COLO668 (cell line): ENCODE measurements at regions not wholly inside any gene's neighbourhood (a gene's known extent, or its start where the extent isn't known, plus 50 kb on each side); places are given as distances from the start of the nearest gene placed in this dataset.
"Not testable (repeated sequence)": the region's sequence is repeated elsewhere in the genome, so short reads cannot be mapped to it uniquely, and the experiment has no call there.

Experiments
- DNase-seq: peaks from one replicate; lab custom pipeline; 2025; ENCODE audit not compliant: unreplicated experiment; lab: John Stamatoyannopoulos, UW

- no peak for DNase-seq
Measured at GRCh38 chr11:80733361-80733760, 1292.5 kb upstream of the TENM4 start.

DNA sequence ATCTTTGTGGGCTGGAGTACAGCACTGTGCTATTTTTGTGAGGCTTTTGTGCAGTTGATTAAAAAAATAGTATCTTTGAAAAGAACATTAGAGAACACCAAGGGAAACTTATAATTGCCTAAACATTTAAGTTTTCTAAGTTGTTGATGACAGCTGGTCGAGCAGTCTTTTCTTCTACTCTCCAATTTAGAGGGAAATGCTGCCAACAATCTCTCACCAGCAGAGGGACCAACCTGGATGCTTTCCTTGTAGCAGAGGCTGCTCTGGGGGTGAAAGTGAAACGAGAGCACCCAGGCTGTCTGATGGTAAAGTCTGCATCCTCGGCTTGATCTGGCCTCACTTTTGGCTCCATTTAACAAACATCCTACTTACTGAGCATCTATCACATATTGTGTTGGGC, 1286.5 kb upstream of the TENM4 start:
- DNase-seq: no peak

GRCh38 chr11:80726236-80726635, 1285.4 kb upstream of the TENM4 start:
- DNase-seq: no peak

GRCh38 chr11:80724366-80724765, 1283.5 kb upstream of the TENM4 start:
- DNase-seq: no peak

DNA sequence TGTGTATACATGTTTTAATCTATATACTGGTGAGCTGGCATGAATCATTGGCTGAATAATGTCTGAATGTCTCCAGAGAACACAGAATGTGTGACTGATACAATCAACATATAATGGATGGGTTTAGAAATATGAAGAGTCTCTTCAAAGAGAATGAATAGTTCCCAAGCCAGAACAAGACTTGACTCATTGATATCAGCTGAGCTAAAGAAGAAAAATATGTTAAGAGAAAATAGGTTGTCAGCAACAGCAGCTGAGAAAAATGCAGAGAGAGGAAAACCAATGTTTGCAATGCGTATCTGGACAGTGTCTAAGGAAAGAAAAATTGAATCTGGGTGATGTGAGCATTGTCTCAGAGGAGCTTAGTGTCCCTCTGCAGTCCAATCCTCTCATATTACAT, 1281.8 kb upstream of the TENM4 start:
- DNase-seq: no peak

GRCh38 chr11:80720295-80720694, 1279.5 kb upstream of the TENM4 start:
- no peak for DNase-seq

GRCh38 chr11:80719292-80719646, 1278.4 kb upstream of the TENM4 start:
- DNase-seq: no peak

DNA sequence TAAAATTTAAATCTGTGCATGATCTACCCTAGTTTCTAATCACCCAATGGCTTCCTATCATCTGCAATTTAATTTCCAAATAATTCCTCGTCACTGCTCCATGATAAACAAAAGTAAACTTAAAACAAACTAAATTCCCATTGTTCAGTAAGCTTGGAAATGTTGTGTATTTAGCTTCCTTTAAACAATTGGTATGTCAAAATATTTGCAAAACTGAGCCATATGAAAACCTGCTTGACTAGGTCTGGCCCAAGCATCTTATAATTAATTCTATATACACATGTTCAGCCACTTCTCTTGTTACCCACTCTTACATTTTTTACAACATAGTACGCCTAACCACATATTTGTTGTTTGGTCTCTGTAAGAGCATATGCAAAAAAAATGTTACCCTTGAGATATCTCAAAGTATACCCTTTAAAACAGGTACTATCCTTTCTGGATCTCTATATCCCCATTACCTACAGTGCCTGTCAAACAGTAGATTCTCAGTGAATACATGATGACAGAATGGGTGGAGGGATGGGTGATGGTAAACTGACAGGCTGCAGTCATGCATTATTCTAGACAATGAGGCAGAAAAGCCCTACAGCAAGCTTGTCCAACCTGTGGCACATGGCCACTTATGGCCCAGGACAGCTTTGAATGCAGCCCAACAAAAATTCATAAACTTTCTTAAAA, 1277.9 kb upstream of the TENM4 start:
- no peak for DNase-seq

- no peak for DNase-seq
Measured at GRCh38 chr11:80702264-80702663, 1261.4 kb upstream of the TENM4 start.

GRCh38 chr11:80700386-80700785, 1259.6 kb upstream of the TENM4 start:
- no peak for DNase-seq

- DNase-seq: not testable (repeated sequence)
Measured at GRCh38 chr11:80699406-80700177, 1258.8 kb upstream of the TENM4 start.

DNA sequence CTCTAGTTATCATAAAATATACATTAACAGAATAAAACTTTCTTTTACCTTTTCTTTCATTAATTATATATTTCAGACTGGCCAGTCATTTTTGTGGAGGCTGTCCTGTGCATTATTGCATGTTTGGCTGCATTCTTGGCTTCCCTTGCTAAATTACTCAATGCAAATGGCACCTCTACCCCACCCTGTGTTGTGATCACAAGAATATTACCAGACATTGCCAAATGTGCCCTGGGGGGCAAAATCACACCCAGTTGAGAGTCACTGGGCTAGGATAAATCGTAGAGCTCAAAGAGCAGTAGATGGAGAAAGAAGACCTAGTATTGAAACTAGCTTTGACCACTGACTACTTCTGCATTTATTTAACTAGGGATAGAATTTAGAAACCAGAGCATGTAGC, 1257.8 kb upstream of the TENM4 start:
- no peak for DNase-seq

DNA sequence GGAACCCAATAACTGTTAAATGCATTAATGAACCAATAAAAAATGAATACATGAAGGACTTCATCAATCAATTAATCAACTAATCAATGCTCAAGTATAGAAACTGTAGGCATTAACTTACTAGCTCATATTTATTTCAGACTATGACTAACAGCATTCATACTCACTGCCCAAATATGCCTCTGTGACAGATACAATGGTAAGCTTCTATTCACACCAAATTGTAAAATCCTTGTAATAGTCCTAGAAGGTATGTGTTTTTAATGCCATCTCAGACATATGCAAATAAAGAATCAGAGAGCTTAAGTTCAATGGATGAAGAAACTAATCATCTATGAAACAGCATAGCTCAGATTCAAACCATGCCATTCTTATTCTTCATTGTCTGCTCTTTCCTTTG, 1253.6 kb upstream of the TENM4 start:
- DNase-seq: no peak

DNA sequence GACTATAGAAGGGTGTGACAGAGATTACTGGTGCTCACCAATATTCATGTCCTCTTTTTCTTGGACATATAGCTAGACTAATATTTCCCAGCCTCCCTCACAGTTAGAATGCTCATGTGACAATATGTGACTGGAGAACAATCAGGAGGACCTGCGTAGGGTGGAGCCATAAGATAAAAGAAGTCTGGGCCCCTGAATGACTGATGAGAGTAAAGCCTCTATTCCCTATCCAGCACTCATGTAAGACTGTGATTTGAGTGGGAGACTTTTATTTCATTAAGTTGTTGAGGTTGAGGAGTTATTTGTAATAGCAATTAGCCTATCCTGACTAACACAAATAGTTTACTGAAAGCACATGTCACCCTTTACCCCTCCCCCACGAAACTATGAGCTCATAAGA, 1247.1 kb upstream of the TENM4 start:
- DNase-seq: no peak

DNA sequence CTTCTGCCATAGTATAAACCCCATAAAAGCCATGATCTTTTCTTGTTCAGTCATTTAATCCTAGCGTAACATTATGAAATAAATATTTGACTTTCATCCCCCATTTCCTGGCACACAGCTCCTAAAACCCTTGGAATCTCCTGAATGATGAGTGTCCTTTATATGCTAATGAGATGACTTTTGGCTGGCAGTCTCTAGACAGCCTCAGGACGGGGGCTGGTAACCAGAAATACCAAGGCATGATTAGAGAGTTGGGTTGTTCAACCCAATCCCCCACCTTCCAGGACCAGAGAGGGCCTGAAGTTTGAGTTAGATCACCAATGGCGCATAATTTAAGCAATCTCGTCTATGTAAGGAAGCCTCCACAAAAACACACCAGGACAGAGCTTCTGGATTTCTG, 1246.1 kb upstream of the TENM4 start:
- DNase-seq: no peak

DNA sequence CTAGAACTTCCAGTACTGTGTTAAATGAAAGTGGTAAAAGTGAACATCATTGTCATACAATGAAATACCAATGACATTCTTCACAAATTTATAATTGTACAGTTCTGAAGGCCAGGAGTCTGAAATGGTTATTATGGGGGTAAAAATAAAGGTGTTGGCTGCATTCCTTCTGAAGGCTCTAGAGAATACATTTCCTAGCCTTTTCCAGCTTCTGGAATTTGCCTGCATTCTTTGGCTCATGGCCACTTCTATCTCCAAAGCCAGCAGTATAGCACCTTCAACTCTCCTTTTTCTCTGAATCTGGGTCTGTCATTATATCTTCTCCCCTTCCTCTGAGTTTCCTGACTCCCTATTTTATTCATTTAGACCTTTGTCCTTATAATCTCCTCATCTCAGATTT, 1232.7 kb upstream of the TENM4 start:
- DNase-seq: no peak

- DNase-seq: no peak
Measured at GRCh38 chr11:80669620-80670019, 1228.8 kb upstream of the TENM4 start.

DNA sequence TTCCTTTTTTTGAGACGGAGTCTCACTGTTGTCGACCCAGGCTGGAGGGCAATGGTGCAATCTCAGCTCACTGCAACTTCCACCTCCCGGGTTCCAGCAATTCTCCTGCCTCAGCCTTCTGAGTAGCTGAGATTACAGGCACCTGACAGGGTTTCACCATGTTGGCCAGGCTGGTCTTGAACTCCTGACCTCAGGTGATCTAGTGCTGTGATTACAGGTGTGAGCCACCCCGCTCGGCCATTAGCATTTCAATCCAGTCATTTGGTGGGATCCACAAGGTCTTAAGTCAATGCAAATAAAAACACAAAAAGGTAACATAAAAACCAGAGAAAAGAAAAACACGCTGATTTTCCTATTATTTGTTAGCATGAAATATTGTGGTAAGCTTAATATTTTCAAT, 1227.2 kb upstream of the TENM4 start:
- no peak for DNase-seq

DNA sequence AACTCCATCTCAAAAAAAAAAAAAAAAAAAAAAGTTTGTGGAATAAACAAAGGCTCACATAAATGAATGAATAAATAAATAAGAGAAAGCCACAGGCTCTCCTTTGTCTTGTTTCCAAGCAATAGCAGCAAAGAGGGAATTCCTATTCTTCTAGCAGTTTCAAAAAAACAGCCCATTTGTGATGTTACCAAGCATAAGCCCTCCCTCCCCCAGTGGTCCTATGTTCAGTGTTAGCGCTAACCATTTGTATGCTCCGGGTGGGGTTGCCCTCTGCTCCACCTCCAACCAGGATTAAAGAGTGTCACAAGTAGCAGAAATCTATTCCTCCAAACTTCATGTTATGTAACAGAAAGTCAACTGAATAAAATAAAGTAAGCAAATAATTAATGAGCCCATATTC, 1215.0 kb upstream of the TENM4 start:
- no peak for DNase-seq

GRCh38 chr11:80650966-80651365, 1210.1 kb upstream of the TENM4 start:
- no peak for DNase-seq

DNA sequence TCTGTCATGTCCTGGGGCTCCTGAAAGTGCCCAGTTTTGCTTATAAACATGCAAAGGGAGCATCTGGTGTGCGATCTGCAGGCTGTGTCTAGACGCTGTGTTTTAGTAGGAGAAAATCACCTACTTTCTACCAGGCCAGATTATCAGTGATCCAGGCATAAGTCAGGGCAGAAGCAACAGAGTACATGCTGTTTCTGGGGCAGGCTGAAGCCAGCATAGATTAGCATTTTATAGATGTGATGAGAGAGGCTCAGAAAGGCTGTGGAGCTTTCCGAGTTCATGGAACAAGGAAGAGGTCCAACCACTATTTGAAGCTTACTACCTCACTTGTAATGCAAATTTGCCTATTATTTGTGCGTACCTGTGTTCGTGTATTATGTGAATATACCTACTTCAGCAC, 1208.4 kb upstream of the TENM4 start:
- DNase-seq: no peak

DNA sequence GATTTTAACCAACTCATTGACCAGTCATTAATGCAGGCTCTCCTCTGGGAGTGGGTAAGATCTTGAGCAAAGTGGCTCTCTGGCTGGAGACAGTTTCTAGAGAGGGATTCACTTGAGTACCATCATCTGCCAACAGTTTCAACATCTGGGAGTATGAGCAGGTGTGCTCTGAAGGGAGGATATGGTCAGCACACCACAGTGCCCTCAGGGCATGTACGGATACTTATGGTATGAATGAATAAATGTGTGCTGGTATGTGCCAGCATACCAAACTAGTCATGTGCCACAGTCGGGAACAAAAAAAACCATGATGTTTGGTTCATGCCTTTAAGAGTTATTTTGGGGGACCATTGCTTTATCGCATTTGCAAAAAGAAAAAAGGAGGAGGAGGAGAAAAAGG, 1197.5 kb upstream of the TENM4 start:
- DNase-seq: no peak

GRCh38 chr11:80637571-80637970, 1196.7 kb upstream of the TENM4 start:
- DNase-seq: no peak
